HepG2 (cell line): ENCODE measurements at regions not wholly inside any gene's neighbourhood (a gene's known extent, or its start where the extent isn't known, plus 50 kb on each side); places are given as distances from the start of the nearest gene placed in this dataset.

Experiments used
- ATAC-seq: fragments of 200-7000 bp; cut with Tn5 transposase; 3 replicates; pipeline ENCODE4 v1.9.1; 2020; ENCODE audit warnings: mild to moderate bottlenecking, moderate library complexity
- BruUV-seq: library from RNA; stranded (reverse); fragments of 400-500 nt; replicated peaks from 2 replicates; lab custom pipeline; 2021; lab: Mats Ljungman, UMichigan
- CTCF ChIA-PET: fragments of 300-600 bp; formaldehyde crosslinking; extraction: SDS; loops from one replicate; lab custom pipeline; 2021; ENCODE audit warnings: low total read pairs, inconsistent platforms, low intra/inter-chr PET ratio; lab: Yijun Ruan, JAX
- POLR2A ChIA-PET: fragments of 350-600 bp; sonication (Branson Sonifier 250); formaldehyde crosslinking; loops from one replicate; lab custom pipeline; 2020; ENCODE audit warnings: antibody characterized with exemption, inconsistent platforms; lab: Yijun Ruan, JAX
- DNase-seq: peaks from one replicate; pipeline ENCODE4 v3.0.0-alpha.2; 2015; ENCODE audit warnings: low spot score
- FAIRE-seq: peaks from 3 replicates; lab custom pipeline; 2011; peaks lifted over from hg19 to GRCh38; lab: Jason Lieb, UNC
- H2AFZ ChIP-seq: one replicate; pipeline ENCODE4 v1.6.1; 2011; ENCODE audit warnings: low read length, inconsistent platforms
- H3K27ac ChIP-seq: fragments of 300-600 bp; 3 replicates; pipeline ENCODE4 v1.8.0; 2011; ENCODE audit warnings: mixed run types, mild to moderate bottlenecking, mixed read lengths, low read length, inconsistent platforms; ENCODE audit not compliant: insufficient read depth; ENCODE audit errors: extremely low read length
- H3K27me3 ChIP-seq, 2 experiments: fragments of 200-600 bp in 1 of 2; 2 replicates in 1 of 2; 3 replicates in 1 of 2; pipeline versions ENCODE4 v1.6.0 to v1.8.0; 2011; ENCODE audit warnings: low read length in 2 of 2, mild to moderate bottlenecking in 2 of 2, moderate library complexity in 2 of 2, inconsistent platforms in 1 of 2; ENCODE audit not compliant: insufficient read depth in 2 of 2, control insufficient read depth in 1 of 2
- H3K36me3 ChIP-seq, 2 experiments: fragments of 200-600 bp in 1 of 2; replicated peaks in 1 of 2; 2 replicates in 1 of 2; 3 replicates in 1 of 2; pipeline versions ENCODE4 v1.5.1 to v1.8.0; 2011; ENCODE audit warnings: low read length in 2 of 2, inconsistent platforms in 1 of 2; ENCODE audit not compliant: insufficient read depth in 2 of 2, control insufficient read depth in 1 of 2
- H3K4me1 ChIP-seq: 2 replicates; pipeline ENCODE4 v1.5.1; 2012; ENCODE audit warnings: low read length, inconsistent platforms; ENCODE audit not compliant: insufficient read depth
- H3K4me2 ChIP-seq: 2 replicates; pipeline ENCODE4 v1.6.0; 2011; ENCODE audit warnings: low read depth, low read length, inconsistent platforms
- H3K4me3 ChIP-seq, 3 experiments: fragments of 200-600 bp in 1 of 3; sonication (generic), shearing (Covaris generic) in 1 of 3; replicated peaks in 1 of 3; 2 replicates each; pipeline ENCODE4 v1.5.1; 2011 to 2016; ENCODE audit warnings: low read length in 3 of 3, inconsistent platforms in 2 of 3, low read depth in 2 of 3, mild to moderate bottlenecking in 2 of 3, control low read depth in 1 of 3, mixed read lengths in 1 of 3; ENCODE audit not compliant: insufficient read depth in 1 of 3
- H3K79me2 ChIP-seq: one replicate; pipeline ENCODE4 v1.6.1; 2011; ENCODE audit warnings: low read length, inconsistent platforms; ENCODE audit not compliant: insufficient read depth
- H3K9ac ChIP-seq: 2 replicates; pipeline ENCODE4 v1.6.0; 2011; ENCODE audit warnings: mild to moderate bottlenecking, low read depth, low read length, inconsistent platforms; ENCODE audit not compliant: insufficient read depth
- H3K9me3 ChIP-seq: 2 replicates; pipeline ENCODE4 v1.5.1; 2012; ENCODE audit warnings: mild to moderate bottlenecking, low read length
- H4K20me1 ChIP-seq: 2 replicates; pipeline ENCODE4 v1.6.0; 2011; ENCODE audit warnings: inconsistent platforms, mild to moderate bottlenecking, low read length, moderate library complexity; ENCODE audit not compliant: insufficient read depth
- CREB1 ChIP-seq, 2 experiments: fragments of 450-650 bp in 1 of 2; IDR thresholded peaks; 2 replicates each; pipeline ENCODE4 v1.6.1; 2016 to 2017; ENCODE audit warnings: control low read depth in 1 of 2, mild to moderate bottlenecking in 1 of 2, missing compliant biosample characterization in 1 of 2, missing genetic modification characterization in 1 of 2
- ELF4 ChIP-seq: sonication (generic); formaldehyde crosslinking; IDR thresholded peaks from 2 replicates; pipeline ENCODE4 v1.5.0; 2020; ENCODE audit warnings: missing genetic modification reagents, mild to moderate bottlenecking, moderate library complexity, borderline replicate concordance
- ERF ChIP-seq: IDR thresholded peaks from 2 replicates; pipeline ENCODE4 v1.6.1; 2018; ENCODE audit warnings: missing biosample characterization, missing genetic modification reagents
- FOXA1 ChIP-seq, 2 experiments: fragments of 450-650 bp in 1 of 2; sonication (generic) in 1 of 2; formaldehyde crosslinking in 1 of 2; IDR thresholded peaks; 2 replicates each; pipeline versions ENCODE4 v1.4.0 to v1.6.1; 2016 to 2020; ENCODE audit warnings: missing genetic modification reagents in 1 of 2
- GABPB1 ChIP-seq: IDR thresholded peaks from 2 replicates; pipeline ENCODE4 v1.6.1; 2016; ENCODE audit warnings: mild to moderate bottlenecking, missing genetic modification reagents, moderate library complexity, missing compliant biosample characterization
- PHF21A ChIP-seq: sonication (generic); formaldehyde crosslinking; IDR thresholded peaks from 2 replicates; pipeline ENCODE4 v1.5.0; 2020; ENCODE audit warnings: mild to moderate bottlenecking, missing genetic modification reagents
- SALL2 ChIP-seq: sonication (generic); formaldehyde crosslinking; IDR thresholded peaks from 2 replicates; pipeline ENCODE4 v1.8.1; 2023; ENCODE audit warnings: mild to moderate bottlenecking, missing genetic modification reagents, inconsistent platforms
- ZNF451 ChIP-seq: sonication (generic); formaldehyde crosslinking; IDR thresholded peaks from 2 replicates; pipeline ENCODE4 v1.5.0; 2020; ENCODE audit warnings: mild to moderate bottlenecking, missing genetic modification reagents
- WGBS: methylation state at CpG from one replicate; pipeline ENCODE4 v1.1.6; 2017; ENCODE audit warnings: low lambda C conversion rate; 5-methylcytosine and 5-hydroxymethylcytosine counted together
- in situ Hi-C: cut with HindIII; loops from 2 replicates; pipeline ENCODE4 v1.10.0; 2017; ENCODE audit warnings: low pct_unique_long_range_greater_than_20kb; ENCODE audit not compliant: extremely low pct_ligation_motif_present
- intact Hi-C: fragments of 100-400 bp; cut with micrococcal nuclease; formaldehyde crosslinking; loops from one replicate; pipeline ENCODE4 v1.10.0; 2022; ENCODE audit not compliant: unreplicated experiment
- TF ChIP-seq, protein P1 (sequence below): sonication (generic); formaldehyde crosslinking; conservative IDR thresholded peaks from 2 replicates; pipeline ENCODE4 v1.4.0; 2020; ENCODE audit warnings: mild to moderate bottlenecking, missing genetic modification reagents, moderate library complexity

DNA sequence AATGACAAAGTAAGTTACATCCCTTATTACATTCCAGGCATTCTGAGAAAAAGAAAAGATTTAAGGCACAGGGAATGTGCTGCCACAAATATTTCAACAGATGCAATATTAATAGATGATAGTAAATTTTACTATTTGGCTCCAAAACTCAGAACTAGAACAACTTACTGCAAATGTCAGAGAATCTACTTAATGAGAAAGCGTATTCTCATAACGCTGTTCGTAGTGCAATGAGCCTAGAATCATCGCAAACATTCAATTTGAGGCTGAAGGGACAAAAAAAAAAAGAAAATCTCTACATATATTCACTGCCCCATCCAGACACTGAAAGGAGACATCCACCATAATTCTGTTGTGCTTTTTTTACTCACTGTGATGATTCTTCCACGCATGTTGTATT lies 272.1 kb upstream of the DOK6 start:
- in situ Hi-C loops, result no loop called here
- FAIRE-seq, result no peak

More for the DNA sequence above, 272.1 kb upstream of the DOK6 start:
- Histone ChIP-seq H4K20me1 (no peaks in the 10 kb centered on the region), H3K4me1 (no peaks in the 10 kb centered on the region), H3K9ac (no peak overlapping the region), H3K9me3 (peaks cover 6% of the 10 kb centered on the region; the same call in 1 of the 2 replicates), H3K27ac (no peak overlapping the region), H2AFZ (no peak overlapping the region), H3K36me3 (no peaks in the 10 kb centered on the region), H3K27me3 (no peaks in the 10 kb centered on the region), H3K4me3 (no peak overlapping the region), H3K4me2 (no peak overlapping the region), H3K79me2 (no peaks in the 10 kb centered on the region)
- no peak for DNase-seq
- ChIA-PET POLR2A (no interaction called here), CTCF (no interaction called here)
- no peak for ATAC-seq
- BruUV-seq, result no TSS peak
- TF ChIP-seq, protein P1, sequence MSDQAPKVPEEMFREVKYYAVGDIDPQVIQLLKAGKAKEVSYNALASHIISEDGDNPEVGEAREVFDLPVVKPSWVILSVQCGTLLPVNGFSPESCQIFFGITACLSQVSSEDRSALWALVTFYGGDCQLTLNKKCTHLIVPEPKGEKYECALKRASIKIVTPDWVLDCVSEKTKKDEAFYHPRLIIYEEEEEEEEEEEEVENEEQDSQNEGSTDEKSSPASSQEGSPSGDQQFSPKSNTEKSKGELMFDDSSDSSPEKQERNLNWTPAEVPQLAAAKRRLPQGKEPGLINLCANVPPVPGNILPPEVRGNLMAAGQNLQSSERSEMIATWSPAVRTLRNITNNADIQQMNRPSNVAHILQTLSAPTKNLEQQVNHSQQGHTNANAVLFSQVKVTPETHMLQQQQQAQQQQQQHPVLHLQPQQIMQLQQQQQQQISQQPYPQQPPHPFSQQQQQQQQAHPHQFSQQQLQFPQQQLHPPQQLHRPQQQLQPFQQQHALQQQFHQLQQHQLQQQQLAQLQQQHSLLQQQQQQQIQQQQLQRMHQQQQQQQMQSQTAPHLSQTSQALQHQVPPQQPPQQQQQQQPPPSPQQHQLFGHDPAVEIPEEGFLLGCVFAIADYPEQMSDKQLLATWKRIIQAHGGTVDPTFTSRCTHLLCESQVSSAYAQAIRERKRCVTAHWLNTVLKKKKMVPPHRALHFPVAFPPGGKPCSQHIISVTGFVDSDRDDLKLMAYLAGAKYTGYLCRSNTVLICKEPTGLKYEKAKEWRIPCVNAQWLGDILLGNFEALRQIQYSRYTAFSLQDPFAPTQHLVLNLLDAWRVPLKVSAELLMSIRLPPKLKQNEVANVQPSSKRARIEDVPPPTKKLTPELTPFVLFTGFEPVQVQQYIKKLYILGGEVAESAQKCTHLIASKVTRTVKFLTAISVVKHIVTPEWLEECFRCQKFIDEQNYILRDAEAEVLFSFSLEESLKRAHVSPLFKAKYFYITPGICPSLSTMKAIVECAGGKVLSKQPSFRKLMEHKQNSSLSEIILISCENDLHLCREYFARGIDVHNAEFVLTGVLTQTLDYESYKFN (CRISPR knock-in tag), result no peak
- TF ChIP-seq GABPB1 (CRISPR knock-in tag), result no peak
- no peak for TF ChIP-seq SALL2 (CRISPR knock-in tag)
- no peak for TF ChIP-seq FOXA1 (IDR thresholded peaks at IDR 0.05)
- no peak for TF ChIP-seq FOXA1 (CRISPR knock-in tag; IDR thresholded peaks at IDR 0.05)
- TF ChIP-seq PHF21A (CRISPR knock-in tag), result no peak
- TF ChIP-seq ZNF451 (CRISPR knock-in tag), result no peak
- TF ChIP-seq ERF, result no peak
- no peak for TF ChIP-seq ELF4 (CRISPR knock-in tag)
- no peak for TF ChIP-seq CREB1 (IDR thresholded peaks at IDR 0.05)
- TF ChIP-seq CREB1 (CRISPR knock-in tag; IDR thresholded peaks at IDR 0.05), result no peak
- 46% methylated on average over 5 of the region's 5 CpGs for whole genome bisulfite sequencing
- intact Hi-C loops, result no loop called here
